Astrocyte (in vitro differentiated cells and primary cell): ENCODE measurements at regions not wholly inside any gene's neighbourhood (a gene's known extent, or its start where the extent isn't known, plus 50 kb on each side); places are given as distances from the start of the nearest gene placed in this dataset.
A peak's percentile ranks its signal among the peaks of the same experiment; 100 is the strongest.

Experiments used
- DNase-seq: peaks from one replicate; pipeline ENCODE4 v3.0.0-alpha.2; 2010; ENCODE audit warnings: low read depth
- FAIRE-seq: peaks from 2 replicates; lab custom pipeline; 2011; peaks lifted over from hg19 to GRCh38; lab: Jason Lieb, UNC
- H2AFZ ChIP-seq: 2 replicates; pipeline ENCODE4 v1.6.0; 2012; ENCODE audit warnings: low read depth, low read length, inconsistent platforms
- H3K27ac ChIP-seq: 2 replicates; pipeline ENCODE4 v1.5.1; 2011; ENCODE audit warnings: low read depth, low read length, inconsistent platforms
- H3K27me3 ChIP-seq: 2 replicates; pipeline ENCODE4 v1.6.0; 2011; ENCODE audit warnings: low read length, inconsistent platforms; ENCODE audit not compliant: insufficient read depth
- H3K36me3 ChIP-seq: 2 replicates; pipeline ENCODE4 v1.5.1; 2011; ENCODE audit warnings: low read length, inconsistent platforms; ENCODE audit not compliant: insufficient read depth
- H3K4me1 ChIP-seq: 2 replicates; pipeline ENCODE4 v1.5.1; 2011; ENCODE audit warnings: low read length, inconsistent platforms; ENCODE audit not compliant: insufficient read depth
- H3K4me2 ChIP-seq: 2 replicates; pipeline ENCODE4 v1.6.0; 2012; ENCODE audit warnings: low read length, inconsistent platforms
- H3K4me3 ChIP-seq: 2 replicates; pipeline ENCODE4 v1.5.1; 2011; ENCODE audit warnings: low read depth, mild to moderate bottlenecking, low read length, inconsistent platforms; ENCODE audit not compliant: insufficient read depth
- H3K79me2 ChIP-seq: 2 replicates; pipeline ENCODE4 v1.6.0; 2012; ENCODE audit warnings: mild to moderate bottlenecking, low read length, inconsistent platforms; ENCODE audit not compliant: insufficient read depth
- H3K9ac ChIP-seq: 2 replicates; pipeline ENCODE4 v1.6.0; 2012; ENCODE audit warnings: mild to moderate bottlenecking, low read length, inconsistent platforms
- H3K9me3 ChIP-seq: 2 replicates; pipeline ENCODE4 v1.5.1; 2012; ENCODE audit warnings: low read depth, mild to moderate bottlenecking, low read length, inconsistent platforms; ENCODE audit not compliant: insufficient read depth
- H4K20me1 ChIP-seq: 2 replicates; pipeline ENCODE4 v1.6.0; 2012; ENCODE audit warnings: low read length, inconsistent platforms; ENCODE audit not compliant: insufficient read depth
- H3K27ac Mint-ChIP-seq: one replicate; pipeline ENCODE4 v1.8.0; 2021; ENCODE audit warnings: mild to moderate bottlenecking, mixed read lengths; ENCODE audit not compliant: unreplicated experiment
- H3K27me3 Mint-ChIP-seq: one replicate; pipeline ENCODE4 v1.8.0; 2021; ENCODE audit warnings: low read depth, mixed read lengths; ENCODE audit not compliant: unreplicated experiment
- H3K36me3 Mint-ChIP-seq: one replicate; pipeline ENCODE4 v1.8.0; 2021; ENCODE audit warnings: low read depth, mixed read lengths; ENCODE audit not compliant: unreplicated experiment
- H3K4me1 Mint-ChIP-seq: one replicate; pipeline ENCODE4 v1.8.0; 2021; ENCODE audit warnings: low read depth, mixed read lengths; ENCODE audit not compliant: unreplicated experiment
- H3K4me3 Mint-ChIP-seq: one replicate; pipeline ENCODE4 v1.8.0; 2021; ENCODE audit warnings: mild to moderate bottlenecking, moderate library complexity, mixed read lengths; ENCODE audit not compliant: unreplicated experiment
- H3K9me3 Mint-ChIP-seq: one replicate; pipeline ENCODE4 v1.8.0; 2021; ENCODE audit warnings: mild to moderate bottlenecking, mixed read lengths; ENCODE audit not compliant: unreplicated experiment
- CTCF ChIP-seq: IDR thresholded peaks from 2 replicates; pipeline ENCODE4 v1.5.1; 2011; ENCODE audit warnings: low read depth, mild to moderate bottlenecking, inconsistent platforms, low read length, moderate library complexity; ENCODE audit not compliant: insufficient read depth
- EZH2 ChIP-seq: IDR thresholded peaks from 2 replicates; pipeline ENCODE4 v1.6.1; 2012; ENCODE audit warnings: mild to moderate bottlenecking, low read length, inconsistent platforms; ENCODE audit not compliant: insufficient read depth

GRCh38 chr5:175385691-175386362 lies 58.2 kb downstream of the DRD1 start:
- no peak overlapping the region for H3K4me3 Mint-ChIP-seq
- H3K4me1 ChIP-seq: peaks cover 14% of the 10 kb centered on the region
- no peaks in the 10 kb centered on the region for H3K36me3 Mint-ChIP-seq
- TF ChIP-seq CTCF (no peak), EZH2 (no peak)
- H3K9ac ChIP-seq: no peak overlapping the region
- no peak overlapping the region for H2AFZ ChIP-seq
- H3K27ac ChIP-seq: no peak overlapping the region
- DNase-seq: peak; percentile 71
- H3K9me3 ChIP-seq: no peaks in the 10 kb centered on the region
- peaks cover 2% of the 10 kb centered on the region for H3K9me3 Mint-ChIP-seq
- no peaks in the 10 kb centered on the region for H3K4me1 Mint-ChIP-seq
- no peak overlapping the region for H3K27ac Mint-ChIP-seq
- H3K4me2 ChIP-seq: peak overlapping the region; percentile 18
- H3K27me3 ChIP-seq: peaks cover 14% of the 10 kb centered on the region
- H3K27me3 Mint-ChIP-seq: peaks cover 9% of the 10 kb centered on the region
- H3K79me2 ChIP-seq: no peaks in the 10 kb centered on the region
- no peaks in the 10 kb centered on the region for H4K20me1 ChIP-seq
- no peaks in the 10 kb centered on the region for H3K36me3 ChIP-seq
- FAIRE-seq: no peak
- no peak overlapping the region for H3K4me3 ChIP-seq

GRCh38 chr5:175384724-175385552 lies 59.0 kb downstream of the DRD1 start:
- Histone ChIP-seq H3K79me2 (no peaks in the 10 kb centered on the region), H3K4me3 (no peak overlapping the region), H3K36me3 (no peaks in the 10 kb centered on the region), H3K27me3 (peaks cover 14% of the 10 kb centered on the region), H3K9ac (no peak overlapping the region), H3K9me3 (no peaks in the 10 kb centered on the region), H3K4me1 (peaks cover 14% of the 10 kb centered on the region), H3K27ac (no peak overlapping the region), H4K20me1 (no peaks in the 10 kb centered on the region), H2AFZ (no peak overlapping the region), H3K4me2 (peak overlapping the region; percentile 18)
- DNase-seq: no peak
- no peak for FAIRE-seq
- Mint-ChIP-seq H3K4me1 (no peaks in the 10 kb centered on the region), H3K4me3 (no peak overlapping the region), H3K27ac (no peak overlapping the region), H3K27me3 (peaks cover 9% of the 10 kb centered on the region), H3K9me3 (peaks cover 2% of the 10 kb centered on the region), H3K36me3 (no peaks in the 10 kb centered on the region)
- TF ChIP-seq EZH2 (no peak), CTCF (no peak)
